H1 (cell line): ENCODE measurements at regions not wholly inside any gene's neighbourhood (a gene's known extent, or its start where the extent isn't known, plus 50 kb on each side); places are given as distances from the start of the nearest gene placed in this dataset.

Source experiments
- CTCF ChIA-PET: fragments of 300-600 bp; sonication (Branson Sonifier 250); formaldehyde crosslinking; loops from one replicate; lab custom pipeline; 2021; ENCODE audit not compliant: partially characterized antibody; lab: Charles Lee
- POLR2A ChIA-PET: fragments of 300-600 bp; sonication (Branson Sonifier 250); formaldehyde crosslinking; loops from one replicate; lab custom pipeline; 2021; ENCODE audit warnings: inconsistent platforms; ENCODE audit not compliant: partially characterized antibody; lab: Charles Lee
- DNase-seq, 2 experiments: peaks; one replicate each; pipeline versions ENCODE4 v3.0.0 to v3.0.0-alpha.2; 2010 to 2022; ENCODE audit warnings: low spot score in 2 of 2, low read depth in 1 of 2, mixed read lengths in 1 of 2
- FAIRE-seq: peaks from 2 replicates; lab custom pipeline; 2011; peaks lifted over from hg19 to GRCh38; lab: Jason Lieb, UNC
- H2AFZ ChIP-seq: 2 replicates; pipeline ENCODE4 v1.8.1; 2012; ENCODE audit warnings: low read length, inconsistent platforms
- H2AK5ac ChIP-seq: 2 replicates; pipeline ENCODE4 v1.6.1; 2013; ENCODE audit warnings: low read depth, low read length
- H2BK120ac ChIP-seq: replicated peaks from 2 replicates; pipeline ENCODE3; 2013; ENCODE audit warnings: low read depth, low read length, inconsistent platforms
- H2BK12ac ChIP-seq: 2 replicates; pipeline ENCODE4 v1.6.1; 2013; ENCODE audit warnings: low read depth, low read length
- H2BK15ac ChIP-seq: 2 replicates; pipeline ENCODE4 v1.6.1; 2013; ENCODE audit warnings: low read length
- H2BK20ac ChIP-seq: 2 replicates; pipeline ENCODE4 v1.6.1; 2013; ENCODE audit warnings: low read length
- H2BK5ac ChIP-seq: 2 replicates; pipeline ENCODE4 v1.6.1; 2013; ENCODE audit warnings: low read depth, low read length
- H3K14ac ChIP-seq: 2 replicates; pipeline ENCODE4 v1.6.1; 2013; ENCODE audit warnings: inconsistent platforms; ENCODE audit not compliant: insufficient read length
- H3K18ac ChIP-seq: 2 replicates; pipeline ENCODE4 v1.6.1; 2013; ENCODE audit warnings: low read length; ENCODE audit errors: extremely low read depth
- H3K23ac ChIP-seq: 2 replicates; pipeline ENCODE4 v1.6.1; 2013; ENCODE audit warnings: inconsistent platforms; ENCODE audit not compliant: insufficient read length
- H3K23me2 ChIP-seq: 2 replicates; pipeline ENCODE4 v1.6.1; 2013; ENCODE audit warnings: low read depth, low read length
- H3K27ac ChIP-seq: 2 replicates; pipeline ENCODE4 v1.6.1; 2011; ENCODE audit warnings: low read depth, low read length, inconsistent platforms
- H3K27me3 ChIP-seq, 4 experiments: replicated peaks in 1 of 4; 1 replicate in 1 of 4; 2 replicates in 3 of 4; pipeline versions ENCODE4 v1.6.1 to v1.8.1; 2011 to 2013; ENCODE audit warnings: low read length in 3 of 4, mild to moderate bottlenecking in 3 of 4, inconsistent platforms in 2 of 4, mixed read lengths in 2 of 4, moderate library complexity in 1 of 4; ENCODE audit not compliant: control insufficient read depth in 3 of 4, insufficient read depth in 3 of 4; ENCODE audit errors: extremely low read depth in 1 of 4
- H3K36me3 ChIP-seq, 4 experiments: 2 replicates each; pipeline versions ENCODE4 v1.6.1 to v1.8.1; 2011 to 2013; ENCODE audit warnings: mild to moderate bottlenecking in 4 of 4, low read length in 3 of 4, moderate library complexity in 2 of 4, control low read depth in 1 of 4, inconsistent platforms in 1 of 4; ENCODE audit not compliant: insufficient read depth in 4 of 4, control insufficient read depth in 2 of 4
- H3K4ac ChIP-seq: replicated peaks from 2 replicates; pipeline ENCODE3; 2013; ENCODE audit warnings: low read length, low read depth, mixed read lengths, inconsistent platforms; ENCODE audit not compliant: insufficient read length
- H3K4me1 ChIP-seq, 4 experiments: replicated peaks in 1 of 4; 1 replicate in 1 of 4; 2 replicates in 3 of 4; pipeline versions ENCODE4 v1.6.1 to v1.8.1; 2011 to 2013; ENCODE audit warnings: low read length in 3 of 4, inconsistent platforms in 2 of 4, mixed read lengths in 1 of 4; ENCODE audit not compliant: insufficient read depth in 4 of 4, control insufficient read depth in 3 of 4
- H3K4me2 ChIP-seq, 2 experiments: 2 replicates each; pipeline versions ENCODE4 v1.6.1 to v1.8.1; 2011 to 2013; ENCODE audit warnings: low read depth in 2 of 2, low read length in 2 of 2, control low read depth in 1 of 2, inconsistent platforms in 1 of 2, mild to moderate bottlenecking in 1 of 2; ENCODE audit not compliant: insufficient read depth in 1 of 2
- H3K4me3 ChIP-seq, 4 experiments: fragments of 200-600, 300-600 bp in 1 of 4; sonication (generic), shearing (Covaris generic), sonication (Bioruptor Twin) in 1 of 4; 2 replicates each; pipeline versions ENCODE4 v1.5.1 to v1.8.1; 2011 to 2016; ENCODE audit warnings: low read length in 4 of 4, low read depth in 3 of 4, control low read depth in 2 of 4, inconsistent platforms in 2 of 4, mild to moderate bottlenecking in 2 of 4, mixed read lengths in 1 of 4, moderate library complexity in 1 of 4; ENCODE audit not compliant: insufficient read depth in 2 of 4; ENCODE audit errors: extremely low read depth in 1 of 4
- H3K56ac ChIP-seq: replicated peaks from 2 replicates; pipeline ENCODE3; 2013; ENCODE audit warnings: low read depth, mild to moderate bottlenecking, mixed read lengths, low read length, inconsistent platforms; ENCODE audit not compliant: insufficient read length
- H3K79me1 ChIP-seq: 2 replicates; pipeline ENCODE4 v1.6.1; 2013; ENCODE audit warnings: low read depth, low read length, control low read depth
- H3K79me2 ChIP-seq, 2 experiments: 2 replicates each; pipeline versions ENCODE4 v1.6.1 to v1.8.1; 2012 to 2013; ENCODE audit warnings: low read length in 2 of 2, mild to moderate bottlenecking in 2 of 2, inconsistent platforms in 1 of 2; ENCODE audit not compliant: insufficient read depth in 2 of 2, control insufficient read depth in 1 of 2
- H3K9ac ChIP-seq, 4 experiments: replicated peaks in 1 of 4; 1 replicate in 1 of 4; 2 replicates in 3 of 4; pipeline versions ENCODE4 v1.6.1 to v1.8.1; 2011 to 2013; ENCODE audit warnings: low read depth in 3 of 4, low read length in 3 of 4, control low read depth in 2 of 4, mild to moderate bottlenecking in 2 of 4, moderate library complexity in 2 of 4, inconsistent platforms in 1 of 4; ENCODE audit errors: extremely low read depth in 1 of 4
- H3K9me3 ChIP-seq, 2 experiments: 2 replicates each; pipeline versions ENCODE4 v1.6.1 to v1.8.1; 2012 to 2013; ENCODE audit warnings: mild to moderate bottlenecking in 2 of 2, moderate library complexity in 2 of 2, control low read depth in 1 of 2, inconsistent platforms in 1 of 2, low read depth in 1 of 2, low read length in 1 of 2, mixed read lengths in 1 of 2; ENCODE audit not compliant: insufficient read depth in 2 of 2
- H4K20me1 ChIP-seq, 2 experiments: replicated peaks in 1 of 2; 2 replicates each; pipeline versions ENCODE3 to v1.8.1; 2011 to 2013; ENCODE audit warnings: inconsistent platforms in 2 of 2, low read length in 2 of 2, mild to moderate bottlenecking in 1 of 2; ENCODE audit not compliant: insufficient read depth in 2 of 2, control insufficient read depth in 1 of 2
- H4K5ac ChIP-seq: 2 replicates; pipeline ENCODE4 v1.6.1; 2013; ENCODE audit warnings: low read length, low read depth, mixed read lengths, inconsistent platforms; ENCODE audit not compliant: insufficient read length
- H4K8ac ChIP-seq: 2 replicates; pipeline ENCODE4 v1.8.0; 2013; ENCODE audit warnings: mild to moderate bottlenecking, moderate library complexity, low read length, inconsistent platforms; ENCODE audit not compliant: insufficient read depth; ENCODE audit errors: extremely low read depth
- H4K91ac ChIP-seq: replicated peaks from 2 replicates; pipeline ENCODE3; 2013; ENCODE audit warnings: low read length, mixed read lengths, inconsistent platforms; ENCODE audit not compliant: insufficient read length
- GTF2F1 ChIP-seq: IDR thresholded peaks from 2 replicates; pipeline ENCODE4 v1.6.1; 2012; ENCODE audit warnings: low read depth, low read length, improper control_type of control experiment, borderline replicate concordance
- HDAC2 ChIP-seq, 2 experiments: fragments of 300-600 bp in 1 of 2; sonication (generic) in 1 of 2; IDR thresholded peaks; 2 replicates each; pipeline ENCODE4 v1.6.1; 2011 to 2012; ENCODE audit warnings: low read depth in 2 of 2, low read length in 2 of 2, mild to moderate bottlenecking in 2 of 2, moderate library complexity in 2 of 2, borderline replicate concordance in 1 of 2, inconsistent platforms in 1 of 2
- KDM1A ChIP-seq: fragments of 200-600, 300-600 bp; sonication (generic); IDR thresholded peaks from 2 replicates; pipeline ENCODE4 v1.7.1; 2016; ENCODE audit warnings: mild to moderate bottlenecking, low read length, borderline replicate concordance
- KDM4A ChIP-seq: IDR thresholded peaks from one replicate; pipeline ENCODE4 v1.7.1; 2012; ENCODE audit warnings: low read depth, mild to moderate bottlenecking, moderate library complexity, low read length, inconsistent platforms; ENCODE audit not compliant: severe bottlenecking
- MAFK ChIP-seq: IDR thresholded peaks from 2 replicates; pipeline ENCODE4 v1.6.1; 2012; ENCODE audit warnings: low read depth, mild to moderate bottlenecking, improper control_type of control experiment, low read length
- PHF8 ChIP-seq: fragments of 200-600 bp; sonication (generic); conservative IDR thresholded peaks from 2 replicates; pipeline ENCODE4 v1.7.1; 2012; ENCODE audit warnings: low read depth, mild to moderate bottlenecking, inconsistent platforms, low read length, moderate library complexity
- POLR2AphosphoS5 ChIP-seq: IDR thresholded peaks from 2 replicates; pipeline ENCODE4 v1.6.1; 2011; ENCODE audit warnings: low read depth, low read length
- SAP30 ChIP-seq: fragments of 300-600 bp; sonication (generic); IDR thresholded peaks from 2 replicates; pipeline ENCODE4 v1.7.1; 2012; ENCODE audit warnings: low read length, moderate library complexity, mild to moderate bottlenecking, inconsistent platforms; ENCODE audit not compliant: insufficient read depth, insufficient replicate concordance
- TAF1 ChIP-seq: IDR thresholded peaks from 2 replicates; pipeline ENCODE4 v1.6.1; 2011; ENCODE audit warnings: mild to moderate bottlenecking, low read depth, low read length
- TBP ChIP-seq: IDR thresholded peaks from 2 replicates; pipeline ENCODE4 v1.6.1; 2011; ENCODE audit warnings: low read depth, low read length, improper control_type of control experiment
- WGBS, 2 experiments: shearing (Covaris generic) in 1 of 2; methylation state at CpG; one replicate each; pipeline versions ENCODE4 v1.1.6 to v1.1.7; 2013 to 2015; ENCODE audit warnings: low lambda C conversion rate in 2 of 2, mixed read lengths in 2 of 2, inconsistent platforms in 1 of 2, low coverage in 1 of 2, missing lambda C conversion rate in 1 of 2; ENCODE audit not compliant: insufficient replicate concordance in 2 of 2, insufficient coverage in 1 of 2, insufficient read length in 1 of 2; ENCODE audit errors: extremely low coverage in 1 of 2, missing lambda C conversion rate in 1 of 2; 5-methylcytosine and 5-hydroxymethylcytosine counted together

DNA sequence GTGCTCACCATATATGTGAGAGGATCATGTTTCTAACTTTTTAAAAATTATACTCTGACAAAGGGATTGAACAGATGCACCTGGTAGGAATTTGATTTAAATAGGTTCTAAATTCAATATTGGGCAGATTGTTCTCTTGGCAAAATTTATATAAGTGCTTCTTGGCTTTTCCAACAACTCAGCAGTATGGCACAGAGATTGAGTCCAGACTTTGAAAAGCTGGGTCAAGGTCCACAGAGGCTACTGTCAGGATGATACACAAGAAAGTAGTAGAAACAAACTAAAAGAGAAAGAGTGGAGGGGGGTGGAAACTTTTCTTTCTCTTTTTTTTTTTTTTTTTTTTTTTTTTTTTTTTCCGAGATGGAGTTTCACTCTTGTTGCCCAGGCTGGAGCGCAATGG is 203.2 kb upstream of the ADAMTS9 start:
- Histone ChIP-seq H2AK5ac (no peak overlapping the region), H3K4ac (no peak overlapping the region), H3K27ac (no peak overlapping the region), H3K36me3 (no peaks in the 10 kb centered on the region), H2AFZ (no peak overlapping the region), H2BK20ac (no peak overlapping the region), H4K20me1 (no peaks in the 10 kb centered on the region), H3K56ac (no peak overlapping the region), H3K14ac (no peak overlapping the region), H4K5ac (no peak overlapping the region), H3K4me3 (no peak overlapping the region), H3K79me2 (no peaks in the 10 kb centered on the region)
- FAIRE-seq: no peak
- no peak for TF ChIP-seq TBP
- TF ChIP-seq KDM4A: no peak
- TF ChIP-seq SAP30: no peak
- TF ChIP-seq PHF8: no peak
- no peak for TF ChIP-seq KDM1A
- no peak for TF ChIP-seq HDAC2 (IDR thresholded peaks at IDR 0.05; ENCODE audit: borderline replicate concordance in 1 of 2, low read depth in 2 of 2, low read length in 2 of 2)
- no peak for TF ChIP-seq GTF2F1
- no peak for TF ChIP-seq MAFK
- TF ChIP-seq TAF1: no peak
- no peak for TF ChIP-seq POLR2AphosphoS5
- TF ChIP-seq, all 59 proteins: peak for 0
- Histone ChIP-seq H3K23ac (no peak overlapping the region), H3K23me2 (no peaks in the 10 kb centered on the region), H4K91ac (no peak overlapping the region), H2BK15ac (no peak overlapping the region), H3K4me1 (peaks cover 0 to 7% (median 3%) of the 10 kb centered on the region in 4 experiments; a peak in 4 of 7 replicates), H3K27me3 (no peaks in the 10 kb centered on the region), H3K79me1 (no peaks in the 10 kb centered on the region), H2BK12ac (no peak overlapping the region), H2BK120ac (no peak overlapping the region), H3K4me2 (no peak overlapping the region), H4K8ac (no peak overlapping the region), H3K18ac (no peak overlapping the region), H3K9me3 (no peaks in the 10 kb centered on the region), H3K9ac (no peak overlapping the region), H2BK5ac (no peak overlapping the region)
- ChIA-PET CTCF (no interaction called here), POLR2A (no interaction called here)
- DNase-seq: no peak
- whole genome bisulfite sequencing, 2 experiments: no CpG with 5 or more reads among the region's 2 CpGs
